GM21825 (cell line): ENCODE measurements at regions not wholly inside any gene's neighbourhood (a gene's known extent, or its start where the extent isn't known, plus 50 kb on each side); places are given as distances from the start of the nearest gene placed in this dataset.

Experiments used
- ATAC-seq: cut with Tn5 transposase; IDR thresholded peaks from one replicate; pipeline ENCODE4 v1.9.1; 2021; ENCODE audit warnings: mild to moderate bottlenecking, moderate library complexity; ENCODE audit not compliant: unreplicated experiment

- ATAC-seq, result no peak
These were observed 945.9 kb upstream of the CITED2 start for GRCh38 chr6:140320081-140321080.

GRCh38 chr6:140319209-140319608 lies 944.8 kb upstream of the CITED2 start:
- peak; percentile 91 for ATAC-seq

- ATAC-seq, result no peak
These were observed 944.0 kb upstream of the CITED2 start for GRCh38 chr6:140318408-140318807.

- ATAC-seq, result no peak
These were observed 943.5 kb upstream of the CITED2 start for GRCh38 chr6:140317950-140318349.

GRCh38 chr6:140316966-140317365 lies 942.5 kb upstream of the CITED2 start:
- ATAC-seq, result no peak

GRCh38 chr6:140314682-140315081 lies 940.2 kb upstream of the CITED2 start:
- ATAC-seq, result no peak

- ATAC-seq, result no peak
These were observed 936.7 kb upstream of the CITED2 start for GRCh38 chr6:140311146-140311545.

GRCh38 chr6:140303218-140303949 lies 928.9 kb upstream of the CITED2 start:
- ATAC-seq, result no peak

- ATAC-seq, result no peak
These were observed 925.9 kb upstream of the CITED2 start for GRCh38 chr6:140300331-140300730.

- no peak for ATAC-seq
These were observed 914.7 kb upstream of the CITED2 start for GRCh38 chr6:140289186-140289585.

GRCh38 chr6:140285998-140286690 lies 911.7 kb upstream of the CITED2 start:
- no peak for ATAC-seq

- ATAC-seq, result no peak
These were observed 911.0 kb upstream of the CITED2 start for GRCh38 chr6:140285471-140285870.

- ATAC-seq, result no peak
These were observed 910.4 kb upstream of the CITED2 start for GRCh38 chr6:140284871-140285270.

GRCh38 chr6:140283197-140283596 lies 908.7 kb upstream of the CITED2 start:
- ATAC-seq, result no peak

- no peak for ATAC-seq
These were observed 907.3 kb upstream of the CITED2 start for GRCh38 chr6:140281767-140282166.

- no peak for ATAC-seq
These were observed 906.8 kb upstream of the CITED2 start for GRCh38 chr6:140281236-140281635.

GRCh38 chr6:140276719-140277118 lies 902.3 kb upstream of the CITED2 start:
- ATAC-seq, result no peak

GRCh38 chr6:140276133-140276532 lies 901.7 kb upstream of the CITED2 start:
- no peak for ATAC-seq

- ATAC-seq, result no peak
These were observed 901.3 kb upstream of the CITED2 start for GRCh38 chr6:140275725-140276124.

GRCh38 chr6:140274548-140274947 lies 900.1 kb upstream of the CITED2 start:
- ATAC-seq, result no peak

- peak; percentile 100 for ATAC-seq
These were observed 897.4 kb upstream of the CITED2 start for GRCh38 chr6:140271759-140272377.
